ENCODE measurements at regions not wholly inside any gene's neighbourhood (a gene's known extent, or its start where the extent isn't known, plus 50 kb on each side); places are given as distances from the start of the nearest gene placed in this dataset.

DNA sequence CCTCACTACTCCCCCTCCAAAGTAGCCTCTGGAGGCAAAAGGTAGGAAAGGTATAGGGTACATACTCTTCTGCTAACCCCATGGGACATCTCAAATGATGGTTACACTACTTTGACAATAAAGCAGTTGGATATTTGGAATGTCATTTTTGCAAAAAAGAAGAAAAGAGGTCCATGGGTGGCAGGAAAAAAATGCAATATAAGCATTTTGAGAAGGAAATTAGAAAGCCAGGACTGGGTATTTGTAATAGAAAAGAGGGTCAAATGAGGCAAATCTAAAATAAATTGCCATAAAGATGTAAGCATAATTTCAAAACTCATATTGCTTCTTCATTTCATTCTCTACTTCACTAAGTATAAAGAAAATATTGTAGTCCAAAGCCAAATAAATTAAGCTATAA is 280.2 kb downstream of the NOL4 start:
- TF ChIP-seq, protein P1, sequence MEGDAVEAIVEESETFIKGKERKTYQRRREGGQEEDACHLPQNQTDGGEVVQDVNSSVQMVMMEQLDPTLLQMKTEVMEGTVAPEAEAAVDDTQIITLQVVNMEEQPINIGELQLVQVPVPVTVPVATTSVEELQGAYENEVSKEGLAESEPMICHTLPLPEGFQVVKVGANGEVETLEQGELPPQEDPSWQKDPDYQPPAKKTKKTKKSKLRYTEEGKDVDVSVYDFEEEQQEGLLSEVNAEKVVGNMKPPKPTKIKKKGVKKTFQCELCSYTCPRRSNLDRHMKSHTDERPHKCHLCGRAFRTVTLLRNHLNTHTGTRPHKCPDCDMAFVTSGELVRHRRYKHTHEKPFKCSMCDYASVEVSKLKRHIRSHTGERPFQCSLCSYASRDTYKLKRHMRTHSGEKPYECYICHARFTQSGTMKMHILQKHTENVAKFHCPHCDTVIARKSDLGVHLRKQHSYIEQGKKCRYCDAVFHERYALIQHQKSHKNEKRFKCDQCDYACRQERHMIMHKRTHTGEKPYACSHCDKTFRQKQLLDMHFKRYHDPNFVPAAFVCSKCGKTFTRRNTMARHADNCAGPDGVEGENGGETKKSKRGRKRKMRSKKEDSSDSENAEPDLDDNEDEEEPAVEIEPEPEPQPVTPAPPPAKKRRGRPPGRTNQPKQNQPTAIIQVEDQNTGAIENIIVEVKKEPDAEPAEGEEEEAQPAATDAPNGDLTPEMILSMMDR (IDR thresholded peaks at IDR 0.05): no peak
- TF ChIP-seq POLR2A (IDR thresholded peaks at IDR 0.05) (no peak), EP300 (IDR thresholded peaks at IDR 0.05) (no peak)

Data from ovary (tissue), 3 donors.